T-cell (primary cell): ENCODE measurements at regions not wholly inside any gene's neighbourhood (a gene's known extent, or its start where the extent isn't known, plus 50 kb on each side); places are given as distances from the start of the nearest gene placed in this dataset.

Source experiments
- ATAC-seq, 4 experiments: fragments of 200-7000 bp in 3 of 4; fragments of 150-1000 bp in 1 of 4; cut with Tn5 transposase; replicated peaks in 1 of 4; 1 replicate in 3 of 4; 2 replicates in 1 of 4; pipeline ENCODE4 v1.10.0; 2021; ENCODE audit warnings: moderate library complexity in 3 of 4, mild to moderate bottlenecking in 2 of 4, moderate number of reproducible peaks in 1 of 4
- CTCF ChIA-PET, 2 donors: fragments of 300-600 bp; sonication (Branson Sonifier 250); formaldehyde crosslinking; loops; one replicate each; lab custom pipeline; 2022; ENCODE audit warnings: antibody characterized with exemption in 2 of 2; lab: Charles Lee
- POLR2A ChIA-PET, 2 donors: fragments of 300-600 bp; sonication (Branson Sonifier 250); formaldehyde crosslinking; loops; one replicate each; lab custom pipeline; 2022; ENCODE audit warnings: antibody characterized with exemption in 2 of 2; lab: Charles Lee
- DNase-seq, 35 experiments: peaks; one replicate each; pipeline versions ENCODE4 v3.0.0 to v3.0.0-alpha.2; 2013 to 2023
- H3K27ac ChIP-seq: one replicate; pipeline ENCODE4 v1.5.1; 2013; ENCODE audit warnings: low read length
- H3K27me3 ChIP-seq, 2 experiments: replicated peaks in 1 of 2; 1 replicate in 1 of 2; 2 replicates in 1 of 2; pipeline versions ENCODE4 v1.6.1 to v1.7.0; 2013; ENCODE audit warnings: low read length in 1 of 2, mixed read lengths in 1 of 2; ENCODE audit not compliant: control insufficient read depth in 2 of 2, insufficient read depth in 2 of 2; ENCODE audit errors: extremely low read depth in 1 of 2
- H3K36me3 ChIP-seq, 2 donors: 1 replicate in 1 of 2; 2 replicates in 1 of 2; pipeline versions ENCODE4 v1.6.1 to v1.7.0; 2013; ENCODE audit warnings: low read length in 1 of 2; ENCODE audit not compliant: control insufficient read depth in 2 of 2, insufficient read depth in 1 of 2; ENCODE audit errors: extremely low read depth in 1 of 2
- H3K4me1 ChIP-seq, 2 experiments: 1 replicate in 1 of 2; 2 replicates in 1 of 2; pipeline versions ENCODE4 v1.6.1 to v1.7.0; 2013; ENCODE audit warnings: low read length in 2 of 2, mixed read lengths in 1 of 2; ENCODE audit not compliant: insufficient read depth in 2 of 2, control insufficient read depth in 1 of 2; ENCODE audit errors: extremely low read depth in 1 of 2
- H3K4me3 ChIP-seq, 2 donors: 1 replicate in 1 of 2; 2 replicates in 1 of 2; pipeline versions ENCODE4 v1.5.1 to v1.7.0; 2013; ENCODE audit warnings: mild to moderate bottlenecking in 2 of 2, low read length in 1 of 2, moderate library complexity in 1 of 2; ENCODE audit not compliant: control insufficient read depth in 1 of 2; ENCODE audit errors: extremely low read depth in 1 of 2
- H3K9me3 ChIP-seq: 2 replicates; pipeline ENCODE4 v1.7.0; 2013
- H3K27ac Mint-ChIP-seq, 2 donors: one replicate each; pipeline ENCODE4 v1.8.0; 2020 to 2021; ENCODE audit warnings: mild to moderate bottlenecking in 2 of 2, mixed read lengths in 2 of 2
- H3K27me3 Mint-ChIP-seq, 2 donors: one replicate each; pipeline ENCODE4 v1.8.0; 2021 to 2022; ENCODE audit warnings: mixed read lengths in 2 of 2
- H3K36me3 Mint-ChIP-seq: one replicate; pipeline ENCODE4 v1.8.0; 2021; ENCODE audit warnings: mixed read lengths
- H3K4me1 Mint-ChIP-seq, 3 donors: one replicate each; pipeline ENCODE4 v1.8.0; 2020 to 2022; ENCODE audit warnings: mixed read lengths in 3 of 3, mild to moderate bottlenecking in 1 of 3
- H3K4me3 Mint-ChIP-seq, 3 donors: one replicate each; pipeline ENCODE4 v1.8.0; 2020 to 2022; ENCODE audit warnings: mild to moderate bottlenecking in 3 of 3, mixed read lengths in 3 of 3, moderate library complexity in 3 of 3
- H3K9me3 Mint-ChIP-seq, 3 donors: one replicate each; pipeline ENCODE4 v1.8.0; 2020 to 2022; ENCODE audit warnings: mixed read lengths in 3 of 3
- WGBS: methylation state at CpG from one replicate; pipeline ENCODE4 v1.1.5; 2013; ENCODE audit warnings: missing lambda C conversion rate; ENCODE audit not compliant: insufficient coverage; 5-methylcytosine and 5-hydroxymethylcytosine counted together

GRCh38 chr2:7588295-7588694 lies 671.1 kb downstream of the RNF144A start:
- ChIA-PET POLR2A (no interaction called here), CTCF (no interaction called here)
- ATAC-seq (no peak), DNase-seq (no peak)
- Mint-ChIP-seq H3K4me1 (peaks cover 5 to 10% (median 9%) of the 10 kb centered on the region in 3 donors), H3K36me3 (no peaks in the 10 kb centered on the region), H3K9me3 (peaks cover 0 to 4% (median 0%) of the 10 kb centered on the region in 3 donors), H3K27me3 (no peaks in the 10 kb centered on the region), H3K27ac (peak overlapping the region in 1 of 2 donors; percentile 43), H3K4me3 (no peak overlapping the region)
- Histone ChIP-seq H3K4me3 (no peak overlapping the region), H3K4me1 (no peaks in the 10 kb centered on the region), H3K27me3 (no peaks in the 10 kb centered on the region), H3K27ac (no peak overlapping the region), H3K9me3 (no peaks in the 10 kb centered on the region), H3K36me3 (no peaks in the 10 kb centered on the region)
- WGBS: no CpG with 5 or more reads among the region's 5 CpGs

GRCh38 chr2:7592618-7593140 lies 675.5 kb downstream of the RNF144A start:
- ATAC-seq: no peak
- H3K9me3 ChIP-seq: no peaks in the 10 kb centered on the region
- H3K4me3 ChIP-seq: no peak overlapping the region
- H3K27me3 Mint-ChIP-seq: no peaks in the 10 kb centered on the region
- no peak for DNase-seq
- ChIA-PET CTCF (interaction anchor here in 1 of 2 donors (0.6 kb wide), 1 partner anchor 732 kb away, joined by 3 read pairs; no protein-coding TSS in a partner anchor), POLR2A (no interaction called here)
- no peak overlapping the region for H3K27ac Mint-ChIP-seq
- no peaks in the 10 kb centered on the region for H3K36me3 Mint-ChIP-seq
- no peaks in the 10 kb centered on the region for H3K9me3 Mint-ChIP-seq
- no peaks in the 10 kb centered on the region for H3K27me3 ChIP-seq
- peaks cover 5 to 9% (median 8%) of the 10 kb centered on the region in 3 donors for H3K4me1 Mint-ChIP-seq
- no peaks in the 10 kb centered on the region for H3K36me3 ChIP-seq
- H3K27ac ChIP-seq: no peak overlapping the region
- no peak overlapping the region for H3K4me3 Mint-ChIP-seq
- no peaks in the 10 kb centered on the region for H3K4me1 ChIP-seq
- WGBS: 46% methylated on average over 5 of the region's 5 CpGs

- Mint-ChIP-seq H3K9me3 (no peaks in the 10 kb centered on the region), H3K4me3 (no peak overlapping the region), H3K36me3 (no peaks in the 10 kb centered on the region), H3K27me3 (no peaks in the 10 kb centered on the region), H3K4me1 (peaks cover 2 to 9% (median 8%) of the 10 kb centered on the region in 3 donors), H3K27ac (no peak overlapping the region)
- no peak for DNase-seq
- H3K36me3 ChIP-seq: no peaks in the 10 kb centered on the region
- CTCF ChIA-PET: interaction anchor here (0.6 kb wide), 2 partner anchors 731 to 900 kb away, joined by 3 to 6 read pairs; no protein-coding TSS in a partner anchor
- no peaks in the 10 kb centered on the region for H3K27me3 ChIP-seq
- H3K9me3 ChIP-seq: no peaks in the 10 kb centered on the region
- H3K27ac ChIP-seq: no peak overlapping the region
- H3K4me1 ChIP-seq: no peaks in the 10 kb centered on the region
- H3K4me3 ChIP-seq: no peak overlapping the region
- no peak for ATAC-seq
- POLR2A ChIA-PET: no interaction called here
Observed at GRCh38 chr2:7593360-7593759, 676.1 kb downstream of the RNF144A start.

- Mint-ChIP-seq H3K27me3 (no peaks in the 10 kb centered on the region), H3K36me3 (no peaks in the 10 kb centered on the region), H3K27ac (no peak overlapping the region), H3K9me3 (no peaks in the 10 kb centered on the region), H3K4me3 (no peak overlapping the region), H3K4me1 (peaks cover 2 to 9% (median 8%) of the 10 kb centered on the region in 3 donors)
- Histone ChIP-seq H3K4me1 (no peaks in the 10 kb centered on the region), H3K4me3 (no peak overlapping the region), H3K36me3 (no peaks in the 10 kb centered on the region), H3K27ac (no peak overlapping the region), H3K27me3 (no peaks in the 10 kb centered on the region), H3K9me3 (no peaks in the 10 kb centered on the region)
- POLR2A ChIA-PET: interaction anchor here (0.7 to 1.1 kb wide), 2 partner anchors 10 to 896 kb away, joined by 3 read pairs; no protein-coding TSS in a partner anchor
- CTCF ChIA-PET: interaction anchor here in 1 of 2 donors (0.9 kb wide), 1 partner anchor 26 kb away, joined by 3 read pairs; no protein-coding TSS in a partner anchor
- no CpG with 5 or more reads among the region's 4 CpGs for WGBS
- DNase-seq (no peak), ATAC-seq (no peak)
Observed at GRCh38 chr2:7594211-7594610, 677.0 kb downstream of the RNF144A start.

GRCh38 chr2:7595206-7595605 lies 678.0 kb downstream of the RNF144A start:
- WGBS: 100% methylated on average over 1 of the region's 3 CpGs
- H3K27ac ChIP-seq: no peak overlapping the region
- no peaks in the 10 kb centered on the region for H3K36me3 ChIP-seq
- DNase-seq (no peak), ATAC-seq (no peak)
- no peaks in the 10 kb centered on the region for H3K4me1 ChIP-seq
- no peaks in the 10 kb centered on the region for H3K9me3 ChIP-seq
- POLR2A ChIA-PET: interaction anchor here (0.5 to 1.1 kb wide), 4 partner anchors 11 to 1086 kb away, joined by 3 to 5 read pairs (median 3); no protein-coding TSS in a partner anchor
- H3K4me3 Mint-ChIP-seq: no peak overlapping the region
- H3K27me3 Mint-ChIP-seq: no peaks in the 10 kb centered on the region
- H3K4me3 ChIP-seq: no peak overlapping the region
- H3K9me3 Mint-ChIP-seq: no peaks in the 10 kb centered on the region
- CTCF ChIA-PET: interaction anchor here (0.6 to 0.9 kb wide), 2 partner anchors 27 to 76 kb away, joined by 3 read pairs; no protein-coding TSS in a partner anchor
- peaks cover 0 to 3% of the 10 kb centered on the region in 2 experiments for H3K27me3 ChIP-seq
- H3K36me3 Mint-ChIP-seq: no peaks in the 10 kb centered on the region
- H3K27ac Mint-ChIP-seq: no peak overlapping the region
- H3K4me1 Mint-ChIP-seq: peaks cover 2 to 9% (median 8%) of the 10 kb centered on the region in 3 donors

- no peak overlapping the region for H3K27ac Mint-ChIP-seq
- Histone ChIP-seq H3K27me3 (peaks cover 0 to 3% of the 10 kb centered on the region in 2 experiments), H3K4me1 (no peaks in the 10 kb centered on the region), H3K36me3 (no peaks in the 10 kb centered on the region), H3K4me3 (no peak overlapping the region), H3K9me3 (no peaks in the 10 kb centered on the region), H3K27ac (no peak overlapping the region)
- DNase-seq (no peak), ATAC-seq (no peak)
- H3K9me3 Mint-ChIP-seq: peaks cover 0 to 6% (median 0%) of the 10 kb centered on the region in 3 donors
- no CpG with 5 or more reads among the region's 3 CpGs for WGBS
- ChIA-PET CTCF (no interaction called here), POLR2A (no interaction called here)
- no peaks in the 10 kb centered on the region for H3K36me3 Mint-ChIP-seq
- H3K4me1 Mint-ChIP-seq: no peaks in the 10 kb centered on the region
- no peak overlapping the region for H3K4me3 Mint-ChIP-seq
- no peaks in the 10 kb centered on the region for H3K27me3 Mint-ChIP-seq
Observed at GRCh38 chr2:7598402-7598801, 681.2 kb downstream of the RNF144A start.
